Liver (tissue), 3 donors: ENCODE measurements at regions not wholly inside any gene's neighbourhood (a gene's known extent, or its start where the extent isn't known, plus 50 kb on each side); places are given as distances from the start of the nearest gene placed in this dataset.

Experiments used
- GABPA ChIP-seq, 2 donors: IDR thresholded peaks in 1 of 2; conservative IDR thresholded peaks in 1 of 2; 2 replicates each; pipeline ENCODE4 v1.6.1; 2016; ENCODE audit warnings: antibody characterized with exemption in 2 of 2, mild to moderate bottlenecking in 1 of 2, moderate library complexity in 1 of 2
- JUND ChIP-seq, 2 donors: IDR thresholded peaks; 2 replicates each; pipeline ENCODE4 v1.6.1; 2016; ENCODE audit warnings: antibody characterized with exemption in 2 of 2
- SP1 ChIP-seq: IDR thresholded peaks from 2 replicates; pipeline ENCODE4 v1.6.1; 2018; ENCODE audit warnings: antibody characterized with exemption, mild to moderate bottlenecking
- TAF1 ChIP-seq: conservative IDR thresholded peaks from 2 replicates; pipeline ENCODE4 v1.6.1; 2016; ENCODE audit warnings: antibody characterized with exemption, mild to moderate bottlenecking
- TF ChIP-seq, protein P1 (sequence below): fragments of 150-350 bp; IDR thresholded peaks from 2 replicates; pipeline ENCODE4 v1.5.1; 2017; ENCODE audit warnings: improper control_type of control experiment, low read depth, low read length; ENCODE audit not compliant: missing input control
- TF ChIP-seq, protein P2 (sequence below): IDR thresholded peaks from 2 replicates; pipeline ENCODE4 v1.6.1; 2016; ENCODE audit warnings: antibody characterized with exemption
- donor health status: healthy.
- donor health status: healthy.

DNA sequence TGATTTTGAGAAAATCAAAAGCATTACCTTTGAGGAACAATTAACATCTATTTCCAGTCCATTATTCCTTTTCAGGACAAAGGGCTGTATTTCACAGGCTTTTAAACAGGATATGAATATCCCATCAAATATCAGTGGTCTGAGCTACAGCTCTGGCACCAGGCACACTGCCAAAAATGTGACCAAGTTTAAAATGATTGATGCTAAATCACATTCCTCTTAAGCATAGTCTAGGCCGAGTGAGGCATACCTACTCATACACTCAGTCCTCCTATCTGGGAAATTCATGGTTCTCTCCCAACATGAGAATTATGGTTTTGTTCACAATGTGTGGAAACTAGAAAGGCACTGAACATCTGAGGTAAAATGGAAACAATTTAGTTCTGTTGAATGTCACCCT is 683.5 kb downstream of the TUSC7 start:
- TF ChIP-seq TAF1 (no peak), GABPA (IDR thresholded peaks at IDR 0.05 in 1 of 2, conservative IDR thresholded peaks at IDR 0.05 in 1 of 2) (no peak), SP1 (no peak), JUND (IDR thresholded peaks at IDR 0.05) (no peak)
- TF ChIP-seq, protein P1, sequence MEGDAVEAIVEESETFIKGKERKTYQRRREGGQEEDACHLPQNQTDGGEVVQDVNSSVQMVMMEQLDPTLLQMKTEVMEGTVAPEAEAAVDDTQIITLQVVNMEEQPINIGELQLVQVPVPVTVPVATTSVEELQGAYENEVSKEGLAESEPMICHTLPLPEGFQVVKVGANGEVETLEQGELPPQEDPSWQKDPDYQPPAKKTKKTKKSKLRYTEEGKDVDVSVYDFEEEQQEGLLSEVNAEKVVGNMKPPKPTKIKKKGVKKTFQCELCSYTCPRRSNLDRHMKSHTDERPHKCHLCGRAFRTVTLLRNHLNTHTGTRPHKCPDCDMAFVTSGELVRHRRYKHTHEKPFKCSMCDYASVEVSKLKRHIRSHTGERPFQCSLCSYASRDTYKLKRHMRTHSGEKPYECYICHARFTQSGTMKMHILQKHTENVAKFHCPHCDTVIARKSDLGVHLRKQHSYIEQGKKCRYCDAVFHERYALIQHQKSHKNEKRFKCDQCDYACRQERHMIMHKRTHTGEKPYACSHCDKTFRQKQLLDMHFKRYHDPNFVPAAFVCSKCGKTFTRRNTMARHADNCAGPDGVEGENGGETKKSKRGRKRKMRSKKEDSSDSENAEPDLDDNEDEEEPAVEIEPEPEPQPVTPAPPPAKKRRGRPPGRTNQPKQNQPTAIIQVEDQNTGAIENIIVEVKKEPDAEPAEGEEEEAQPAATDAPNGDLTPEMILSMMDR, result no peak
- TF ChIP-seq, protein P2, sequence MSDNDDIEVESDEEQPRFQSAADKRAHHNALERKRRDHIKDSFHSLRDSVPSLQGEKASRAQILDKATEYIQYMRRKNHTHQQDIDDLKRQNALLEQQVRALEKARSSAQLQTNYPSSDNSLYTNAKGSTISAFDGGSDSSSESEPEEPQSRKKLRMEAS, result no peak
